GM12892 (cell line): ENCODE measurements at regions not wholly inside any gene's neighbourhood (a gene's known extent, or its start where the extent isn't known, plus 50 kb on each side); places are given as distances from the start of the nearest gene placed in this dataset.

Experiments used
- POLR2A ChIP-seq: IDR thresholded peaks from 2 replicates; pipeline ENCODE4 v1.6.1; 2011; ENCODE audit warnings: low read depth, low read length, control low read depth
- POLR2AphosphoS5 ChIP-seq: IDR thresholded peaks from 2 replicates; pipeline ENCODE4 v1.6.1; 2011; ENCODE audit warnings: low read depth, low read length, control low read depth

DNA sequence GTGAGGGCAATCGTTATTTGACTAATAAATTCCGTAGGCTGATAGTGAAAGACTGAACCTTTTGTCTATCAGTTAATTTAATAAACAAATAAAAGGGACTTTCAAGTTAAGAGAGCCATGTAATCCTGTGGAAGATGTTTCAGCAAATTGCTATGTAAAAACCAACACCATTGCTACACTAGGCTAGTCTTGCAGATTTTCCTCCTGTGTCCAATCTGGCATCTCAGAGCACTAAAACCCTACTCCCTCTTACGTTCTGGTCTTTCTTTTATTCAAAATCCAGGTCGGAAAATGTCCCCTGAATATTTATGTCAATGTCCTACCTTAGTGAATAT is 478.8 kb upstream of the TNC start:
- no peak for TF ChIP-seq POLR2A
- TF ChIP-seq POLR2AphosphoS5: no peak
